H1 (cell line): ENCODE measurements at regions not wholly inside any gene's neighbourhood (a gene's known extent, or its start where the extent isn't known, plus 50 kb on each side); places are given as distances from the start of the nearest gene placed in this dataset.

ENCODE experiments used
- CTCF ChIA-PET: fragments of 300-600 bp; sonication (Branson Sonifier 250); formaldehyde crosslinking; loops from one replicate; lab custom pipeline; 2021; ENCODE audit not compliant: partially characterized antibody; lab: Charles Lee
- POLR2A ChIA-PET: fragments of 300-600 bp; sonication (Branson Sonifier 250); formaldehyde crosslinking; loops from one replicate; lab custom pipeline; 2021; ENCODE audit warnings: inconsistent platforms; ENCODE audit not compliant: partially characterized antibody; lab: Charles Lee
- DNase-seq, 2 experiments: peaks; one replicate each; pipeline versions ENCODE4 v3.0.0 to v3.0.0-alpha.2; 2010 to 2022; ENCODE audit warnings: low spot score in 2 of 2, low read depth in 1 of 2, mixed read lengths in 1 of 2
- FAIRE-seq: peaks from 2 replicates; lab custom pipeline; 2011; peaks lifted over from hg19 to GRCh38; lab: Jason Lieb, UNC
- H2AFZ ChIP-seq: 2 replicates; pipeline ENCODE4 v1.8.1; 2012; ENCODE audit warnings: low read length, inconsistent platforms
- H2AK5ac ChIP-seq: 2 replicates; pipeline ENCODE4 v1.6.1; 2013; ENCODE audit warnings: low read depth, low read length
- H2BK120ac ChIP-seq: replicated peaks from 2 replicates; pipeline ENCODE3; 2013; ENCODE audit warnings: low read depth, low read length, inconsistent platforms
- H2BK12ac ChIP-seq: 2 replicates; pipeline ENCODE4 v1.6.1; 2013; ENCODE audit warnings: low read depth, low read length
- H2BK15ac ChIP-seq: 2 replicates; pipeline ENCODE4 v1.6.1; 2013; ENCODE audit warnings: low read length
- H2BK20ac ChIP-seq: 2 replicates; pipeline ENCODE4 v1.6.1; 2013; ENCODE audit warnings: low read length
- H2BK5ac ChIP-seq: 2 replicates; pipeline ENCODE4 v1.6.1; 2013; ENCODE audit warnings: low read depth, low read length
- H3K14ac ChIP-seq: 2 replicates; pipeline ENCODE4 v1.6.1; 2013; ENCODE audit warnings: inconsistent platforms; ENCODE audit not compliant: insufficient read length
- H3K18ac ChIP-seq: 2 replicates; pipeline ENCODE4 v1.6.1; 2013; ENCODE audit warnings: low read length; ENCODE audit errors: extremely low read depth
- H3K23ac ChIP-seq: 2 replicates; pipeline ENCODE4 v1.6.1; 2013; ENCODE audit warnings: inconsistent platforms; ENCODE audit not compliant: insufficient read length
- H3K23me2 ChIP-seq: 2 replicates; pipeline ENCODE4 v1.6.1; 2013; ENCODE audit warnings: low read depth, low read length
- H3K27ac ChIP-seq: 2 replicates; pipeline ENCODE4 v1.6.1; 2011; ENCODE audit warnings: low read depth, low read length, inconsistent platforms
- H3K27me3 ChIP-seq, 4 experiments: replicated peaks in 1 of 4; 1 replicate in 1 of 4; 2 replicates in 3 of 4; pipeline versions ENCODE4 v1.6.1 to v1.8.1; 2011 to 2013; ENCODE audit warnings: low read length in 3 of 4, mild to moderate bottlenecking in 3 of 4, inconsistent platforms in 2 of 4, mixed read lengths in 2 of 4, moderate library complexity in 1 of 4; ENCODE audit not compliant: control insufficient read depth in 3 of 4, insufficient read depth in 3 of 4; ENCODE audit errors: extremely low read depth in 1 of 4
- H3K36me3 ChIP-seq, 4 experiments: 2 replicates each; pipeline versions ENCODE4 v1.6.1 to v1.8.1; 2011 to 2013; ENCODE audit warnings: mild to moderate bottlenecking in 4 of 4, low read length in 3 of 4, moderate library complexity in 2 of 4, control low read depth in 1 of 4, inconsistent platforms in 1 of 4; ENCODE audit not compliant: insufficient read depth in 4 of 4, control insufficient read depth in 2 of 4
- H3K4ac ChIP-seq: replicated peaks from 2 replicates; pipeline ENCODE3; 2013; ENCODE audit warnings: low read length, low read depth, mixed read lengths, inconsistent platforms; ENCODE audit not compliant: insufficient read length
- H3K4me1 ChIP-seq, 4 experiments: replicated peaks in 1 of 4; 1 replicate in 1 of 4; 2 replicates in 3 of 4; pipeline versions ENCODE4 v1.6.1 to v1.8.1; 2011 to 2013; ENCODE audit warnings: low read length in 3 of 4, inconsistent platforms in 2 of 4, mixed read lengths in 1 of 4; ENCODE audit not compliant: insufficient read depth in 4 of 4, control insufficient read depth in 3 of 4
- H3K4me2 ChIP-seq, 2 experiments: 2 replicates each; pipeline versions ENCODE4 v1.6.1 to v1.8.1; 2011 to 2013; ENCODE audit warnings: low read depth in 2 of 2, low read length in 2 of 2, control low read depth in 1 of 2, inconsistent platforms in 1 of 2, mild to moderate bottlenecking in 1 of 2; ENCODE audit not compliant: insufficient read depth in 1 of 2
- H3K4me3 ChIP-seq, 4 experiments: fragments of 200-600, 300-600 bp in 1 of 4; sonication (generic), shearing (Covaris generic), sonication (Bioruptor Twin) in 1 of 4; 2 replicates each; pipeline versions ENCODE4 v1.5.1 to v1.8.1; 2011 to 2016; ENCODE audit warnings: low read length in 4 of 4, low read depth in 3 of 4, control low read depth in 2 of 4, inconsistent platforms in 2 of 4, mild to moderate bottlenecking in 2 of 4, mixed read lengths in 1 of 4, moderate library complexity in 1 of 4; ENCODE audit not compliant: insufficient read depth in 2 of 4; ENCODE audit errors: extremely low read depth in 1 of 4
- H3K56ac ChIP-seq: replicated peaks from 2 replicates; pipeline ENCODE3; 2013; ENCODE audit warnings: low read depth, mild to moderate bottlenecking, mixed read lengths, low read length, inconsistent platforms; ENCODE audit not compliant: insufficient read length
- H3K79me1 ChIP-seq: 2 replicates; pipeline ENCODE4 v1.6.1; 2013; ENCODE audit warnings: low read depth, low read length, control low read depth
- H3K79me2 ChIP-seq, 2 experiments: 2 replicates each; pipeline versions ENCODE4 v1.6.1 to v1.8.1; 2012 to 2013; ENCODE audit warnings: low read length in 2 of 2, mild to moderate bottlenecking in 2 of 2, inconsistent platforms in 1 of 2; ENCODE audit not compliant: insufficient read depth in 2 of 2, control insufficient read depth in 1 of 2
- H3K9ac ChIP-seq, 4 experiments: replicated peaks in 1 of 4; 1 replicate in 1 of 4; 2 replicates in 3 of 4; pipeline versions ENCODE4 v1.6.1 to v1.8.1; 2011 to 2013; ENCODE audit warnings: low read depth in 3 of 4, low read length in 3 of 4, control low read depth in 2 of 4, mild to moderate bottlenecking in 2 of 4, moderate library complexity in 2 of 4, inconsistent platforms in 1 of 4; ENCODE audit errors: extremely low read depth in 1 of 4
- H3K9me3 ChIP-seq, 2 experiments: 2 replicates each; pipeline versions ENCODE4 v1.6.1 to v1.8.1; 2012 to 2013; ENCODE audit warnings: mild to moderate bottlenecking in 2 of 2, moderate library complexity in 2 of 2, control low read depth in 1 of 2, inconsistent platforms in 1 of 2, low read depth in 1 of 2, low read length in 1 of 2, mixed read lengths in 1 of 2; ENCODE audit not compliant: insufficient read depth in 2 of 2
- H4K20me1 ChIP-seq, 2 experiments: replicated peaks in 1 of 2; 2 replicates each; pipeline versions ENCODE3 to v1.8.1; 2011 to 2013; ENCODE audit warnings: inconsistent platforms in 2 of 2, low read length in 2 of 2, mild to moderate bottlenecking in 1 of 2; ENCODE audit not compliant: insufficient read depth in 2 of 2, control insufficient read depth in 1 of 2
- H4K5ac ChIP-seq: 2 replicates; pipeline ENCODE4 v1.6.1; 2013; ENCODE audit warnings: low read length, low read depth, mixed read lengths, inconsistent platforms; ENCODE audit not compliant: insufficient read length
- H4K8ac ChIP-seq: 2 replicates; pipeline ENCODE4 v1.8.0; 2013; ENCODE audit warnings: mild to moderate bottlenecking, moderate library complexity, low read length, inconsistent platforms; ENCODE audit not compliant: insufficient read depth; ENCODE audit errors: extremely low read depth
- H4K91ac ChIP-seq: replicated peaks from 2 replicates; pipeline ENCODE3; 2013; ENCODE audit warnings: low read length, mixed read lengths, inconsistent platforms; ENCODE audit not compliant: insufficient read length
- ATF2 ChIP-seq: IDR thresholded peaks from 2 replicates; pipeline ENCODE4 v1.6.1; 2012; ENCODE audit warnings: low read length, inconsistent platforms
- EGR1 ChIP-seq: IDR thresholded peaks from 2 replicates; pipeline ENCODE4 v1.6.1; 2011; ENCODE audit warnings: low read depth, low read length, borderline replicate concordance
- POLR2A ChIP-seq, 2 experiments: IDR thresholded peaks; 1 replicate in 1 of 2; 2 replicates in 1 of 2; pipeline ENCODE4 v1.6.1; 2011; ENCODE audit warnings: low read depth in 2 of 2, low read length in 2 of 2, mild to moderate bottlenecking in 2 of 2; ENCODE audit errors: control extremely low read depth in 1 of 2
- RAD21 ChIP-seq, 2 experiments: IDR thresholded peaks in 1 of 2; conservative IDR thresholded peaks in 1 of 2; 2 replicates each; pipeline ENCODE4 v1.6.1; 2011; ENCODE audit warnings: low read depth in 2 of 2, low read length in 2 of 2, improper control_type of control experiment in 1 of 2, inconsistent platforms in 1 of 2, mild to moderate bottlenecking in 1 of 2, moderate library complexity in 1 of 2
- SRF ChIP-seq: IDR thresholded peaks from 2 replicates; pipeline ENCODE4 v1.6.1; 2011; ENCODE audit warnings: mild to moderate bottlenecking, low read depth, low read length, moderate library complexity
- SUZ12 ChIP-seq: fragments of 200-600 bp; sonication (generic); IDR thresholded peaks from 2 replicates; pipeline ENCODE4 v1.6.1; 2012; ENCODE audit warnings: mild to moderate bottlenecking, inconsistent platforms, low read length, moderate library complexity, mixed read lengths
- TAF7 ChIP-seq: optimal IDR thresholded peaks from 2 replicates; pipeline ENCODE3; 2011; ENCODE audit warnings: low read depth, mild to moderate bottlenecking, inconsistent platforms, low read length, moderate library complexity, borderline replicate concordance
- YY1 ChIP-seq: IDR thresholded peaks from 2 replicates; pipeline ENCODE4 v1.6.1; 2011; ENCODE audit warnings: low read depth, mild to moderate bottlenecking, low read length
- WGBS, 2 experiments: shearing (Covaris generic) in 1 of 2; methylation state at CpG; one replicate each; pipeline versions ENCODE4 v1.1.6 to v1.1.7; 2013 to 2015; ENCODE audit warnings: low lambda C conversion rate in 2 of 2, mixed read lengths in 2 of 2, inconsistent platforms in 1 of 2, low coverage in 1 of 2, missing lambda C conversion rate in 1 of 2; ENCODE audit not compliant: insufficient replicate concordance in 2 of 2, insufficient coverage in 1 of 2, insufficient read length in 1 of 2; ENCODE audit errors: extremely low coverage in 1 of 2, missing lambda C conversion rate in 1 of 2; 5-methylcytosine and 5-hydroxymethylcytosine counted together
- TF ChIP-seq, protein P1 (sequence below): IDR thresholded peaks from 2 replicates; pipeline ENCODE4 v1.6.1; 2011; ENCODE audit warnings: low read length, improper control_type of control experiment
- TF ChIP-seq, protein P2 (sequence below): IDR thresholded peaks from 2 replicates; pipeline ENCODE4 v1.6.1; 2012; ENCODE audit warnings: inconsistent platforms
- TF ChIP-seq, protein P3 (sequence below): IDR thresholded peaks from 2 replicates; pipeline ENCODE4 v1.6.1; 2012; ENCODE audit warnings: inconsistent platforms

GRCh38 chr5:4857761-4858160 lies 282.4 kb upstream of the ADAMTS16 start:
- Histone ChIP-seq H3K9me3 (no peaks in the 10 kb centered on the region), H4K91ac (no peak overlapping the region), H3K4me2 (no peak overlapping the region), H3K14ac (no peak overlapping the region), H3K36me3 (no peaks in the 10 kb centered on the region), H4K20me1 (no peaks in the 10 kb centered on the region), H4K8ac (no peak overlapping the region), H2BK12ac (no peak overlapping the region), H2AFZ (no peak overlapping the region), H3K18ac (no peak overlapping the region), H3K56ac (no peak overlapping the region), H4K5ac (no peak overlapping the region), H3K4me1 (peaks cover 0 to 10% (median 0%) of the 10 kb centered on the region in 4 experiments; a peak in 3 of 7 replicates), H3K79me1 (no peaks in the 10 kb centered on the region), H3K23me2 (no peaks in the 10 kb centered on the region), H2BK20ac (no peak overlapping the region), H3K27ac (no peak overlapping the region), H3K79me2 (no peaks in the 10 kb centered on the region), H3K27me3 (peaks cover 0 to 1% (median 0%) of the 10 kb centered on the region in 4 experiments; a peak in 3 of 7 replicates), H2BK5ac (no peak overlapping the region), H3K4ac (no peak overlapping the region), H3K9ac (no peak overlapping the region), H3K23ac (no peak overlapping the region), H2BK120ac (no peak overlapping the region), H2AK5ac (no peak overlapping the region), H3K4me3 (no peak overlapping the region), H2BK15ac (no peak overlapping the region)
- ChIA-PET POLR2A (no interaction called here), CTCF (interaction anchor here (1.1 kb wide), 1 partner anchor 11 kb away, joined by 3 read pairs; no protein-coding TSS in a partner anchor)
- WGBS, 2 experiments, result 92% methylated on average over 2 of the region's 2 CpGs; no CpG with 5 or more reads in 1 of the 2 experiments
- DNase-seq (no peak), FAIRE-seq (no peak)
- TF ChIP-seq YY1, result no peak
- TF ChIP-seq RAD21 (IDR thresholded peaks at IDR 0.05 in 1 of 2, conservative IDR thresholded peaks at IDR 0.05 in 1 of 2; ENCODE audit: low read depth in 2 of 2, low read length in 2 of 2), result no peak
- TF ChIP-seq SUZ12, result no peak
- TF ChIP-seq, protein P1, sequence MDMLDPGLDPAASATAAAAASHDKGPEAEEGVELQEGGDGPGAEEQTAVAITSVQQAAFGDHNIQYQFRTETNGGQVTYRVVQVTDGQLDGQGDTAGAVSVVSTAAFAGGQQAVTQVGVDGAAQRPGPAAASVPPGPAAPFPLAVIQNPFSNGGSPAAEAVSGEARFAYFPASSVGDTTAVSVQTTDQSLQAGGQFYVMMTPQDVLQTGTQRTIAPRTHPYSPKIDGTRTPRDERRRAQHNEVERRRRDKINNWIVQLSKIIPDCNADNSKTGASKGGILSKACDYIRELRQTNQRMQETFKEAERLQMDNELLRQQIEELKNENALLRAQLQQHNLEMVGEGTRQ, result no peak
- no peak for TF ChIP-seq SRF
- TF ChIP-seq, protein P2, sequence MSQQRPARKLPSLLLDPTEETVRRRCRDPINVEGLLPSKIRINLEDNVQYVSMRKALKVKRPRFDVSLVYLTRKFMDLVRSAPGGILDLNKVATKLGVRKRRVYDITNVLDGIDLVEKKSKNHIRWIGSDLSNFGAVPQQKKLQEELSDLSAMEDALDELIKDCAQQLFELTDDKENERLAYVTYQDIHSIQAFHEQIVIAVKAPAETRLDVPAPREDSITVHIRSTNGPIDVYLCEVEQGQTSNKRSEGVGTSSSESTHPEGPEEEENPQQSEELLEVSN, result no peak
- TF ChIP-seq TAF7, result no peak
- TF ChIP-seq, protein P3, sequence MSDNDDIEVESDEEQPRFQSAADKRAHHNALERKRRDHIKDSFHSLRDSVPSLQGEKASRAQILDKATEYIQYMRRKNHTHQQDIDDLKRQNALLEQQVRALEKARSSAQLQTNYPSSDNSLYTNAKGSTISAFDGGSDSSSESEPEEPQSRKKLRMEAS, result no peak
- no peak for TF ChIP-seq POLR2A (IDR thresholded peaks at IDR 0.05; ENCODE audit: control extremely low read depth in 1 of 2, low read depth in 2 of 2, low read length in 2 of 2)
- TF ChIP-seq EGR1, result no peak
- no peak for TF ChIP-seq ATF2
